IMR-90 (cell line): ENCODE measurements at regions not wholly inside any gene's neighbourhood (a gene's known extent, or its start where the extent isn't known, plus 50 kb on each side); places are given as distances from the start of the nearest gene placed in this dataset.

Source experiments
- ATAC-seq: fragments of 200-7000 bp; cut with Tn5 transposase; 2 replicates; pipeline ENCODE4 v1.9.1; 2020; ENCODE audit warnings: low read depth, mild to moderate bottlenecking, moderate library complexity
- BruUV-seq: library from RNA; stranded (reverse); fragments of 400-500 nt; replicated peaks from 2 replicates; lab custom pipeline; 2021; lab: Mats Ljungman, UMichigan
- CTCF ChIA-PET: fragments of 300-600 bp; formaldehyde crosslinking; extraction: SDS; loops from one replicate; lab custom pipeline; 2021; ENCODE audit warnings: antibody characterized with exemption; lab: Yijun Ruan, JAX
- POLR2A ChIA-PET: fragments of 300-600 bp; sonication (Branson Sonifier 250); formaldehyde crosslinking; loops from one replicate; lab custom pipeline; 2022; ENCODE audit warnings: antibody characterized with exemption; ENCODE audit not compliant: unreplicated experiment; lab: Charles Lee
- DNase-seq: peaks from one replicate; pipeline ENCODE4 v3.0.0; 2013
- H2AFZ ChIP-seq: replicated peaks from 2 replicates; pipeline ENCODE3; 2013; ENCODE audit warnings: low read length, mild to moderate bottlenecking; ENCODE audit not compliant: poor library complexity
- H2AK5ac ChIP-seq: 2 replicates; pipeline ENCODE4 v1.6.1; 2013; ENCODE audit warnings: low read depth, low read length, inconsistent platforms
- H2AK9ac ChIP-seq: replicated peaks from 2 replicates; pipeline ENCODE3; 2013; ENCODE audit warnings: mild to moderate bottlenecking, low read depth, low read length, moderate library complexity; ENCODE audit not compliant: poor library complexity
- H2BK120ac ChIP-seq: 2 replicates; pipeline ENCODE4 v1.6.1; 2013; ENCODE audit warnings: low read depth, low read length, inconsistent platforms
- H2BK15ac ChIP-seq: 3 replicates; pipeline ENCODE4 v1.6.1; 2013; ENCODE audit warnings: low read depth, low read length, inconsistent platforms
- H2BK20ac ChIP-seq: 2 replicates; pipeline ENCODE4 v1.6.1; 2013; ENCODE audit warnings: low read depth, mild to moderate bottlenecking, inconsistent platforms, low read length, moderate library complexity
- H2BK5ac ChIP-seq: 2 replicates; pipeline ENCODE4 v1.6.1; 2013; ENCODE audit warnings: mild to moderate bottlenecking, low read depth, low read length, inconsistent platforms; ENCODE audit not compliant: poor library complexity, severe bottlenecking
- H3K14ac ChIP-seq: replicated peaks from 2 replicates; pipeline ENCODE4 v1.6.1; 2013; ENCODE audit warnings: low read depth, low read length, inconsistent platforms
- H3K18ac ChIP-seq: 2 replicates; pipeline ENCODE4 v1.6.1; 2013; ENCODE audit warnings: low read depth, low read length, control low read depth
- H3K23ac ChIP-seq: 2 replicates; pipeline ENCODE4 v1.6.1; 2013; ENCODE audit warnings: low read depth, low read length, inconsistent platforms
- H3K27ac ChIP-seq: 2 replicates; pipeline ENCODE4 v1.5.1; 2013; ENCODE audit warnings: mild to moderate bottlenecking, control low read depth, low read length; ENCODE audit not compliant: insufficient read depth
- H3K27me3 ChIP-seq: 2 replicates; pipeline ENCODE4 v1.6.1; 2013; ENCODE audit warnings: low read length; ENCODE audit not compliant: control insufficient read depth, insufficient read depth
- H3K36me3 ChIP-seq: 2 replicates; pipeline ENCODE4 v1.6.1; 2013; ENCODE audit warnings: low read length, mixed read lengths; ENCODE audit not compliant: control insufficient read depth, insufficient read depth
- H3K4ac ChIP-seq: 2 replicates; pipeline ENCODE4 v1.6.1; 2013; ENCODE audit warnings: low read depth, low read length, inconsistent platforms
- H3K4me1 ChIP-seq: 2 replicates; pipeline ENCODE4 v1.6.1; 2013; ENCODE audit warnings: low read length, mixed read lengths; ENCODE audit not compliant: control insufficient read depth, insufficient read depth
- H3K4me2 ChIP-seq: 2 replicates; pipeline ENCODE4 v1.6.1; 2013; ENCODE audit warnings: low read depth, mild to moderate bottlenecking, control low read depth, low read length, moderate library complexity
- H3K4me3 ChIP-seq: 2 replicates; pipeline ENCODE4 v1.5.1; 2013; ENCODE audit warnings: low read depth, mild to moderate bottlenecking, control low read depth, low read length, moderate library complexity; ENCODE audit not compliant: insufficient read depth
- H3K56ac ChIP-seq: 2 replicates; pipeline ENCODE4 v1.6.1; 2013; ENCODE audit warnings: low read length, inconsistent platforms; ENCODE audit not compliant: insufficient read depth; ENCODE audit errors: extremely low read depth
- H3K79me1 ChIP-seq, 2 experiments: 2 replicates each; pipeline ENCODE4 v1.6.1; 2013; ENCODE audit warnings: low read length in 2 of 2, inconsistent platforms in 1 of 2, low read depth in 1 of 2
- H3K9ac ChIP-seq: 2 replicates; pipeline ENCODE4 v1.6.1; 2013; ENCODE audit warnings: low read depth, low read length, control low read depth
- H3K9me1 ChIP-seq: 2 replicates; pipeline ENCODE4 v1.6.1; 2013; ENCODE audit warnings: low read length, inconsistent platforms; ENCODE audit not compliant: insufficient read depth
- H3K9me3 ChIP-seq: 2 replicates; pipeline ENCODE4 v1.6.1; 2013; ENCODE audit warnings: low read length; ENCODE audit not compliant: control insufficient read depth, insufficient read depth
- H4K20me1 ChIP-seq: 2 replicates; pipeline ENCODE4 v1.6.1; 2013; ENCODE audit warnings: low read length, inconsistent platforms; ENCODE audit not compliant: insufficient read depth
- H4K5ac ChIP-seq: 2 replicates; pipeline ENCODE4 v1.6.1; 2013; ENCODE audit warnings: mild to moderate bottlenecking, low read depth, low read length, control low read depth
- H4K8ac ChIP-seq, 2 experiments: 2 replicates each; pipeline ENCODE4 v1.6.1; 2013; ENCODE audit warnings: low read depth in 2 of 2, low read length in 2 of 2, control low read depth in 1 of 2, inconsistent platforms in 1 of 2
- H4K91ac ChIP-seq: 2 replicates; pipeline ENCODE4 v1.6.1; 2013; ENCODE audit warnings: low read depth, low read length, inconsistent platforms; ENCODE audit not compliant: insufficient read depth
- CHD1 ChIP-seq: IDR thresholded peaks from 2 replicates; pipeline ENCODE4 v1.6.1; 2012; ENCODE audit warnings: low read depth, low read length, improper control_type of control experiment
- CTCF ChIP-seq: conservative IDR thresholded peaks from 2 replicates; pipeline ENCODE4 v1.5.1; 2012; ENCODE audit warnings: mild to moderate bottlenecking, low read depth, low read length, improper control_type of control experiment
- ELK1 ChIP-seq: fragments of 150-350 bp; IDR thresholded peaks from 2 replicates; pipeline ENCODE4 v1.6.1; 2016; ENCODE audit warnings: low read depth, mild to moderate bottlenecking, low read length, moderate library complexity, borderline replicate concordance
- FOS ChIP-seq: fragments of 150-350 bp; IDR thresholded peaks from 2 replicates; pipeline ENCODE4 v1.6.1; 2016; ENCODE audit warnings: low read depth, low read length
- MAFK ChIP-seq: IDR thresholded peaks from 2 replicates; pipeline ENCODE4 v1.6.1; 2012; ENCODE audit warnings: low read depth, low read length, improper control_type of control experiment
- MXI1 ChIP-seq: IDR thresholded peaks from 2 replicates; pipeline ENCODE4 v1.6.1; 2012; ENCODE audit warnings: low read depth, mild to moderate bottlenecking, low read length, moderate library complexity, borderline replicate concordance
- RAD21 ChIP-seq: IDR thresholded peaks from 2 replicates; pipeline ENCODE4 v1.6.1; 2012; ENCODE audit warnings: low read length, improper control_type of control experiment
- RCOR1 ChIP-seq: IDR thresholded peaks from 2 replicates; pipeline ENCODE4 v1.6.1; 2012; ENCODE audit warnings: mild to moderate bottlenecking, low read length, improper control_type of control experiment; ENCODE audit not compliant: insufficient replicate concordance
- RFX5 ChIP-seq: IDR thresholded peaks from 2 replicates; pipeline ENCODE4 v1.8.0; 2012; ENCODE audit warnings: low read depth, mild to moderate bottlenecking, low read length, moderate library complexity
- SMC3 ChIP-seq: fragments of 150-350 bp; IDR thresholded peaks from 2 replicates; pipeline ENCODE4 v1.6.1; 2016; ENCODE audit warnings: low read depth, mild to moderate bottlenecking, antibody characterized with exemption, low read length, moderate library complexity
- USF2 ChIP-seq: fragments of 150-350 bp; IDR thresholded peaks from 2 replicates; pipeline ENCODE4 v1.6.1; 2017; ENCODE audit warnings: mild to moderate bottlenecking, antibody characterized with exemption, low read length, low read depth
- WGBS, 2 experiments: methylation state at CpG; one replicate each; pipeline versions ENCODE4 v1.1.5 to v1.1.7; 2013; ENCODE audit warnings: missing lambda C conversion rate in 2 of 2; ENCODE audit not compliant: insufficient read length in 1 of 2; ENCODE audit errors: extremely low coverage in 2 of 2; 5-methylcytosine and 5-hydroxymethylcytosine counted together
- dilution Hi-C: fragments of 300-500 bp; cut with HindIII; formaldehyde crosslinking; loops from one replicate; pipeline ENCODE4 v1.14.3; 2018; ENCODE audit warnings: low sequenced_read_pairs; ENCODE audit not compliant: unreplicated experiment
- in situ Hi-C: fragments of 300-500 bp; cut with MboI; formaldehyde crosslinking; loops from 3 replicates; pipeline ENCODE4 v1.14.3; 2019; ENCODE audit warnings: low sequenced_read_pairs, inconsistent platforms, mixed read lengths
- intact Hi-C: fragments of 100-400 bp; cut with micrococcal nuclease; formaldehyde crosslinking; loops from 2 replicates; pipeline ENCODE4 v1.10.0; 2022

GRCh38 chr6:66429210-66429609 lies 722.2 kb upstream of the EYS start:
- H3K9ac ChIP-seq, result no peak overlapping the region
- no TSS peak for BruUV-seq
- H2AFZ ChIP-seq, result no peak overlapping the region
- no peak overlapping the region for H3K18ac ChIP-seq
- intact Hi-C loops (no loop called here), in situ Hi-C loops (no loop called here), dilution Hi-C loops (no loop called here)
- H2AK5ac ChIP-seq, result no peak overlapping the region
- H3K4me3 ChIP-seq, result no peak overlapping the region
- no peak overlapping the region for H2AK9ac ChIP-seq
- no peak overlapping the region for H3K4ac ChIP-seq
- H3K36me3 ChIP-seq, result no peaks in the 10 kb centered on the region
- no peaks in the 10 kb centered on the region for H3K9me1 ChIP-seq
- no peak overlapping the region for H4K91ac ChIP-seq
- no peak overlapping the region for H4K5ac ChIP-seq
- no peak overlapping the region for H3K27ac ChIP-seq
- ChIA-PET CTCF (no interaction called here), POLR2A (no interaction called here)
- H2BK20ac ChIP-seq, result no peak overlapping the region
- no peak overlapping the region for H3K23ac ChIP-seq
- peak; percentile 0 for DNase-seq
- TF ChIP-seq CTCF (no peak), RAD21 (no peak), SMC3 (no peak), CHD1 (no peak), RFX5 (no peak), FOS (no peak), MXI1 (no peak), USF2 (no peak), RCOR1 (no peak), ELK1 (no peak), MAFK (no peak)
- H2BK120ac ChIP-seq, result no peak overlapping the region
- no peaks in the 10 kb centered on the region for H3K79me1 ChIP-seq
- H3K4me2 ChIP-seq, result no peak overlapping the region
- H3K56ac ChIP-seq, result no peak overlapping the region
- H2BK5ac ChIP-seq, result no peak overlapping the region
- no peak overlapping the region for H3K14ac ChIP-seq
- no peak overlapping the region for H4K8ac ChIP-seq
- H4K20me1 ChIP-seq, result no peaks in the 10 kb centered on the region
- H2BK15ac ChIP-seq, result no peak overlapping the region
- H3K4me1 ChIP-seq, result no peaks in the 10 kb centered on the region
- no CpG with 5 or more reads among the region's 2 CpGs for WGBS, 2 experiments
- H3K9me3 ChIP-seq, result no peaks in the 10 kb centered on the region
- no peak for ATAC-seq
- H3K27me3 ChIP-seq, result no peaks in the 10 kb centered on the region
